ENCODE measurements at regions not wholly inside any gene's neighbourhood (a gene's known extent, or its start where the extent isn't known, plus 50 kb on each side); places are given as distances from the start of the nearest gene placed in this dataset.

GRCh38 chr18:70464343-70465114 lies 175.7 kb downstream of the SOCS6 start:
- no peaks in the 10 kb centered on the region for H3K9me3 Mint-ChIP-seq

GRCh38 chr18:70463085-70463484 lies 174.2 kb downstream of the SOCS6 start:
- no peak for TF ChIP-seq CTCF (IDR thresholded peaks at IDR 0.05; ENCODE audit: unreplicated experiment in 3 of 3)
- Mint-ChIP-seq H3K27ac (no peak overlapping the region), H3K27me3 (ENCODE audit: low read depth) (peaks cover 27% of the 10 kb centered on the region), H3K4me3 (no peak overlapping the region), H3K4me1 (peaks cover 9% of the 10 kb centered on the region), H3K9me3 (no peaks in the 10 kb centered on the region), H3K36me3 (ENCODE audit: low read depth) (no peaks in the 10 kb centered on the region)

More at GRCh38 chr18:70464343-70465114, 175.7 kb downstream of the SOCS6 start:
- Mint-ChIP-seq H3K27me3 (ENCODE audit: low read depth) (peaks cover 27% of the 10 kb centered on the region), H3K4me1 (peaks cover 9% of the 10 kb centered on the region), H3K27ac (peak overlapping the region in 1 of 3 experiments; percentile 52), H3K4me3 (peak overlapping the region; percentile 81 to 85 (median 85)), H3K36me3 (ENCODE audit: low read depth) (no peaks in the 10 kb centered on the region)
- peak; percentile 27 to 38 (median 36) for TF ChIP-seq CTCF (IDR thresholded peaks at IDR 0.05; ENCODE audit: unreplicated experiment in 3 of 3)

DNA sequence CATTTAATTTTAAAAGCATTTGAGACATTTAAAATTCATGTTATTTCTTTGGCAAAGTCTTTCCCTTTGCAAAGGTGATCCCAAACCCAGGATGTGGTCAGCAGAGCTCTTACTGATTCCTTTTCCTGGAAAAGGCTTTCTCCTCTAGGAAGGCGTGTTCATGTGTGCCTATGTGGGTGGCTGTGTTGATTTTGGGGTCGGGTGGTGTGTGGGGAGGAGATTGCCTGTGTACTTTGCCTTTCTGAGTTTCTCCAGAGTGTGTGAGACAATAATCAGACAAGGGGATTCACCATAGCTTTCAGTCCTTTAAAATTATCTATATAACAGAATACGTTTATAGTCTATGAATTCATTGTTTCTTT lies 173.2 kb downstream of the SOCS6 start:
- H3K9me3 Mint-ChIP-seq, result no peaks in the 10 kb centered on the region
- H3K4me3 Mint-ChIP-seq, result no peak overlapping the region
- peaks cover 9% of the 10 kb centered on the region for H3K4me1 Mint-ChIP-seq
- H3K36me3 Mint-ChIP-seq (ENCODE audit: low read depth), result no peaks in the 10 kb centered on the region
- H3K27me3 Mint-ChIP-seq (ENCODE audit: low read depth), result peaks cover 27% of the 10 kb centered on the region
- no peak for TF ChIP-seq CTCF (IDR thresholded peaks at IDR 0.05; ENCODE audit: unreplicated experiment in 3 of 3)
- no peak overlapping the region for H3K27ac Mint-ChIP-seq

GRCh38 chr18:70461323-70462077 lies 172.7 kb downstream of the SOCS6 start:
- H3K4me3 Mint-ChIP-seq, result no peak overlapping the region
- H3K27ac Mint-ChIP-seq, result no peak overlapping the region
- H3K9me3 Mint-ChIP-seq, result no peaks in the 10 kb centered on the region
- H3K4me1 Mint-ChIP-seq, result peaks cover 9% of the 10 kb centered on the region
- no peak for TF ChIP-seq CTCF (IDR thresholded peaks at IDR 0.05; ENCODE audit: unreplicated experiment in 3 of 3)
- no peaks in the 10 kb centered on the region for H3K36me3 Mint-ChIP-seq (ENCODE audit: low read depth)
- peaks cover 27% of the 10 kb centered on the region for H3K27me3 Mint-ChIP-seq (ENCODE audit: low read depth)

DNA sequence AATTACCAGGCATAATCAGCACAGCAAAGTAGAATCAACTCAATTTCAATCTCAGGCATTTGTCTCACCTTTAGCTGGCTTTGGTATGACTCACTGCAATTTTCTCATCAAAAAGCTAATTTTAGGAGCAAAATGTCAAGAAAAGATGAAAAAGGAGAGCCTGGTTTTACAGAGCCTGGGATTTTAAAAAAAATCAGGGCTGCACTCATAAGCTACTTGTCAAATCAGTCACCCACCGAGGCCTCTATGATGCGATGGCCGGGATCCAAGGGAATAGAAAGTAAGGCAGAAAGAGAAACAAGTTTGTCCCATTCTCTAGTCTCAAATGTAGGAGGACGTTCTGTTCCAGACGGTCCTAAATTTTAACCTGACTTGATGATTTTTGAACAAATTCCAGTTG lies 170.9 kb downstream of the SOCS6 start:
- Mint-ChIP-seq H3K4me1 (peaks cover 7% of the 10 kb centered on the region), H3K36me3 (ENCODE audit: low read depth) (no peaks in the 10 kb centered on the region), H3K4me3 (no peak overlapping the region), H3K9me3 (no peaks in the 10 kb centered on the region), H3K27me3 (ENCODE audit: low read depth) (peaks cover 23% of the 10 kb centered on the region), H3K27ac (no peak overlapping the region)
- TF ChIP-seq CTCF (IDR thresholded peaks at IDR 0.05; ENCODE audit: unreplicated experiment in 3 of 3), result no peak
